Kidney glomerular epithelial cell (primary cell): ENCODE measurements at regions not wholly inside any gene's neighbourhood (a gene's known extent, or its start where the extent isn't known, plus 50 kb on each side); places are given as distances from the start of the nearest gene placed in this dataset.

ENCODE experiments used
- DNase-seq: peaks from one replicate; lab custom pipeline; 2025; lab: John Stamatoyannopoulos, UW

DNA sequence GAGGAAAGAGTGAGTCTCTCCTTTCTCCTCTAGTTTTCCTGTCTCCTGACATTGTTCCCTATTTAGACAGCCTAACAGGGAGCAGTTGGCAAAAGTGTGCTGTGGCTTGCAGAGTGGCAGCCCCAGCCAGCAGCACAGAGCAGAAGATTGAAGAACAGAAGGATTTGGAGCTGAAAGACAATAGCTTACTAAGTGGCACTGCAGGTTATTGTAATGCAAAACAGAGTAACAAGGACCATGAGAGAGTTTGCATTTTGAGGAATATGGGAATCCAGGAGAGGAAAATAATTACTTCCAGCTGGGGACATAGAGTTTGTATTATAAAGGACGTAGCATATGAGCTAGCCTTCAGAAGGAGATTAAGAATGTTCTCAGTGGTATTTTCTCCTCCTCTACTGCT lies 342.4 kb downstream of the AKAIN1 start:
- no peak for DNase-seq

DNA sequence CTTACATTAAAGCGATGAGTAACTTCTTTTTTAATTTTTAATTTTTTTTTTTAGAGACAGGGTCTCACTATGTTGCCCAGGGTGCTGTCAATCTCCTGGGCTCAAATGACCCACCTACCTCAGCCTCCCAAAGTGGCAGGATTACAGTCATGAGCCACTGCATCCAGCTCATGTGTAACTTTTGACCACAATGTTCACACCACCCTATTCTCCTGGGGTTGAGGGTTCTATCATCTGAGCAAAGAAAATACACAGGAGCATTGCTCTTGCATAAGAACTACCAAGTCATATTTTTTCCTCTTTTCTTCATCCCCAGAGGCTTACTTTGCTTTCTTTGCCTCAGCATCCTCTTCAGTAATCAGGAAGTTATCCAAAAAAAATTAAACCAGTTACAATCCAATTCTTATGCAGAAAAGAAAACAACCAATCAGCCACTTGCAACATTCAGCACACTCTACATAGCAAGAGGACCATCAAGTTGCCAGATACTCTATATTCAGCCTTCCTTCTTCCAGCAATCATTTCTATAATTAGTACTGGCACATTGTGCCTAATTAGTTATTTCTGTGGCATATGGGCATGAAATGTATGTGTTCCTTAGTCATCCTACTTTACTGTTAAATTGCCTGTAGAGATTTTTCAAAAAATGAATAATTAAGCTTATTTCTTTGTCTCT lies 345.6 kb downstream of the AKAIN1 start:
- no peak for DNase-seq

- no peak for DNase-seq
These were observed 350.0 kb downstream of the AKAIN1 start for GRCh38 chr18:4847056-4847455.

GRCh38 chr18:4844320-4844719 lies 352.7 kb downstream of the AKAIN1 start:
- DNase-seq = no peak

- DNase-seq = no peak
These were observed 353.3 kb downstream of the AKAIN1 start for GRCh38 chr18:4843771-4844170.

DNA sequence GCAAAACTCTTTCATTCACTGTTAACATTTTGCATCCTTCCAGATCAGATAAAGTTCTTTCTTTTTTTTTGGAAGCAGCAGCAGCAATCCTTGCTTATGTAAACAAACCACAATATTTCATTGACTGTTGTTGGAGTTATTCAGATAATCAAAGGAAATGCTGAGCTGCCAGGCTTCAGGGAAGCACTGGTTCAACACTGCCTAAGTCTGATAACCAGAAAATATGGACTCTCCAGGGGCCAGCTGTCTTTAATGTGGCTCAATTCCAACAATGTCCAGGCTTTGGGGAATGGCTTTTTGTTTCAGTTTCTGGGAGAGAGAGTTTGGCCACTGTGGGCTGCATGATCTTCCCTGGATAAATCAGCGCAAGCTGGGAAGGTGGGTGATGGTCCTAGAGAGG lies 354.3 kb downstream of the AKAIN1 start:
- DNase-seq = no peak

GRCh38 chr18:4842287-4842686 lies 354.8 kb downstream of the AKAIN1 start:
- DNase-seq = no peak

- no peak for DNase-seq
These were observed 357.4 kb downstream of the AKAIN1 start for GRCh38 chr18:4839639-4840038.

- no peak for DNase-seq
These were observed 360.9 kb downstream of the AKAIN1 start for GRCh38 chr18:4836141-4836540.

GRCh38 chr18:4831791-4832375 lies 365.2 kb downstream of the AKAIN1 start:
- DNase-seq = no peak

- no peak for DNase-seq
These were observed 365.9 kb downstream of the AKAIN1 start for GRCh38 chr18:4831127-4831526.

DNA sequence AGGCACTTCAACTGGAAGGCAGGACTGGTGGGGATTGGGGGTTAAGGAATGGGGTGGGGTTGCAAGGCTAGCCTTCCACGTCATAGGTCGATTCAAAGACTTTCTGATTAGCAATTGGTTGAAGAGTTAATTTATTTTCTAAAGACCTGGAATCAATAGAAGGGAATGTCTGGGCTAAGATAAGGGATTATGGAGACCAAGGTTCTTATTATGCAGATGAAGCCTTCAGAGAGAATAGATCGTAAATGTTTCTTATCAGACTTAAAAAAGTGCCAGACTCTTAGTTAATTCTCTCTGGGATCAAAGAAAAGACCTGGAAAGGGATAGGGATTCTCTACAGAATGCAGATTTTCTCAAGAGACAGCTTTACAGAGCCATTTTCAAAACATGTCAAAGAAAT lies 368.0 kb upstream of the DLGAP1 start:
- DNase-seq = no peak

DNA sequence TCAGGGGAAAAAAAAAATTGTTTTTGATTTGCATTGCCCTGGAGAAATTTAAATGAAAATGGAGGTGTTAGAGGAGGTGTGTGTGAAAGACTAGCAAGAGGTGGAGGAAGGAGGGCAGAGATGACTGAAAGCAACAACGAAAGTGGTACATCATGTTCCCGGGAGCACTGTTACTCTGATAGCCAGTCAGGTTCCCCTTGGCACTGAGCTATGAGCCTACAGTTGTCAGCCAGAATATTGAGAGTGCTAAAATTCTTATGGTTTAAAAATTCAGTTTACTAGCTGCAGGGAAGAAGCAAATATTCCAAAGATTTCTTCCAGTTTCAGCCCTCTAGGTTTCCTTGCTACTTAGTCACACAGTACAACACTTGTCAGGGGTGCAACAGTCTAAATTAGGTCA lies 366.7 kb upstream of the DLGAP1 start:
- no peak for DNase-seq

DNA sequence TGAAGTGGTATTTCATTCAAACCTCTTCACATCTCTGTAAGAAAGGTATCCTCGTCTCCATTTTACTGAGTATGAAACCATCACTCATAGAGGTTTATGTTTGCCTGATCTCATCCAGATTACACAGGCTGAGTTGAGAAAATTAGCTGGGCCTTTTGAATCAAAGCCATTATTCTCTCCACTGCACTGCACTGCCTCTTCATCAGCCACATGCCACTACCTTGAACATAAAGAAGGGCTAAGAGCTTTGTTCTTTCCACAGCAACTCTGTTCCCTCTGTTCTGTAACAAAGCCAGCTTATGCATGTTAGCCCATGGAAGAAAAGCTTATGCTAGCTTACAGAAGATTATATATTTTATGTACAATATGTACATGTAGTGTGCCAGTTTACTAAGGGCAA lies 362.6 kb upstream of the DLGAP1 start:
- DNase-seq = no peak

- no peak for DNase-seq
These were observed 358.6 kb upstream of the DLGAP1 start for GRCh38 chr18:4813708-4814107.

GRCh38 chr18:4808891-4809290 lies 353.8 kb upstream of the DLGAP1 start:
- DNase-seq = no peak

DNA sequence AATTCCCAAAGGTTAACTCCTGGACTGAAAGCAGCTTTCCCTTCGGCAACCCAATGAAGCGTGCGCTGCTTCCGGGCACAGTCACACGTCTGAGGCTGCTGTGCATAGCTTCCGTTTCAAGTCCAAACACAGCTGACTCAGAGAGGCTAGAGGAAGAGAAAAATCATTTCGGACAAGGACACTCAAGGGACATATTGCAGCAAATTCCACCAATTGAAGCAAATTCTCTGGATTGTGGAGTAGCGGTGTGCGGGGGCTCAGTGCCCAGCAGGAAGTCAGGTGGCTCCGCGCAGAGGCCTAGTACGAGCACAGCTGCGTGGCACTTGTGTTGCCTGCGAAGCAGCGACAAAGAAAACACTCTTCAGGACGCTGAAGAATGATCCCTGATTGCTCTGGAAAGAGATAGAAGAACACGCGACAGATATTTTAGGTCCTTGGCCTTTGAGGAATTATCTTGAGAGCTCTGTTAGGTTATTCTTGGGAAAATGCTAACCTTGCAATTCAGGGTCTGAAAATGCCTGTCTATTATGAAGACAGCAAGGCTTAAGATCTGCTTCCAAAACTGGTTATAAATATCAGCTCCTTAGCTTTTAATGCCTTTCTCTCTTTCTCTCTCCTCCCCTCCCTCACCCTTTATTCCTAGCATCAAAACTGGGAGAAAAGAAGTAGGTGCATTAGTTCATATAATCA lies 352.6 kb upstream of the DLGAP1 start:
- no peak for DNase-seq

DNA sequence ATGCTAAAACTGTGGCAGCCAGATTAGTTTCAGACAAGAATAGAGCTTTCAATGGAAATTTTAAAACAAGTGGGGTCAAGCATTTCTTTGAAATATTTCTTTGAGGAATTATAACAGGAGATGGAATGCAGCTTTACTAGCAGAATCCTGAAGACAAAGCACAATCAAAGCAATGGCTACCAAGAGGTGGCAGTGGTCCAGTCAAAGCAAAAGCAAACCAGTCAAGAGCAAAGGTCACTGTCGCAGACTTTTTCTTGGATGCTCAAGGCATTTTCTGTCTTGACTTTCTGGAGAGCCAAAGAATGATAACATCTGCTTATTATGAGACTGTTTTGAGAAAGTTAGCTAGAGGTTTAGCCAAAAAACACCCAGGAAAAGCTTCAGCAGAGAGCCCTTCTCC lies 351.2 kb upstream of the DLGAP1 start:
- DNase-seq = no peak

DNA sequence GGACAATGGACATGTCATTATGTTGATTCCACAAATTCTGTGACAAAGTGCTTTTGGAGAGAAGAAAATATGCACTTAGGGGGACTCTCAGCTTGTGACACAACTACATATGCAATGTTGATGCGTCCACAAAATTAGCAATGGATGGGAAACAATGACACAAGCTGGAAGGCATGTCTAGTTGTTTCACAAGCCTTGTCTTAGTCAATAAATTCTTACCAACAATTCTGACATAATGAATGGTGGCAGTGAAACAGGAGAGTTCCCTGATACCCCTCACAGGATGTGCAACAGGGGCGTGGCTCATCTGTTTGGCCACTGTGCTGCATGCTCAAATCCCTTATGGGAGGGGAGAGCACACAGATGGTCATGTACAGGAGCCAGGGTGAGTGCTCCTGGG lies 347.2 kb upstream of the DLGAP1 start:
- DNase-seq = no peak

- DNase-seq = no peak
These were observed 346.0 kb upstream of the DLGAP1 start for GRCh38 chr18:4801151-4801550.

- no peak for DNase-seq
These were observed 342.0 kb upstream of the DLGAP1 start for GRCh38 chr18:4797002-4797685.

GRCh38 chr18:4789506-4789905 lies 334.4 kb upstream of the DLGAP1 start:
- no peak for DNase-seq

GRCh38 chr18:4781873-4782272 lies 326.8 kb upstream of the DLGAP1 start:
- no peak for DNase-seq
